Right lobe of liver (tissue), 6 donors: ENCODE measurements at regions not wholly inside any gene's neighbourhood (a gene's known extent, or its start where the extent isn't known, plus 50 kb on each side); places are given as distances from the start of the nearest gene placed in this dataset.

Experiments used
- ATAC-seq, 4 donors: fragments of 200-7000 bp; cut with Tn5 transposase; one replicate each; pipeline ENCODE4 v1.9.1; 2020; ENCODE audit warnings: mild to moderate bottlenecking in 4 of 4, moderate library complexity in 4 of 4
- DNase-seq, 3 donors: peaks; one replicate each; pipeline ENCODE4 v3.0.0-alpha.2; 2020
- H3K27ac ChIP-seq, 3 donors: fragments of 200-600 bp; one replicate each; pipeline ENCODE4 v1.8.0; 2022
- H3K27me3 ChIP-seq, 2 donors: fragments of 200-600 bp; one replicate each; pipeline ENCODE4 v1.8.0; 2022
- H3K36me3 ChIP-seq, 4 donors: fragments of 200-600 bp; sonication (generic) in 1 of 4; one replicate each; pipeline versions ENCODE4 v1.5.1 to v1.8.0; 2017 to 2022; ENCODE audit warnings: control low read depth in 1 of 4
- H3K4me1 ChIP-seq, 4 donors: fragments of 200-600 bp; sonication (generic) in 1 of 4; one replicate each; pipeline versions ENCODE4 v1.5.1 to v1.8.0; 2017 to 2022; ENCODE audit warnings: control low read depth in 1 of 4
- H3K4me3 ChIP-seq, 3 donors: fragments of 200-600 bp; one replicate each; pipeline ENCODE4 v1.8.0; 2022
- H3K9me3 ChIP-seq, 4 donors: fragments of 200-600 bp; sonication (generic) in 1 of 4; one replicate each; pipeline versions ENCODE4 v1.5.1 to v1.8.0; 2017 to 2022; ENCODE audit warnings: control low read depth in 1 of 4
- POLR2A ChIP-seq: fragments of 450-650 bp; IDR thresholded peaks from one replicate; pipeline ENCODE4 v1.6.1; 2017; ENCODE audit warnings: antibody characterized with exemption, mild to moderate bottlenecking
- WGBS: methylation state at CpG from one replicate; pipeline ENCODE4 v1.1.6; 2018; ENCODE audit warnings: low coverage, low lambda C conversion rate; ENCODE audit not compliant: insufficient coverage; ENCODE audit errors: missing lambda C conversion rate; 5-methylcytosine and 5-hydroxymethylcytosine counted together
- intact Hi-C, 2 donors: fragments of 100-400 bp; cut with DNase I; formaldehyde crosslinking; loops; one replicate each; pipeline versions ENCODE4 v1.11.2 to v1.14.1; 2022
- TF ChIP-seq, protein P1 (sequence below), 4 donors: fragments of 200-600 bp in 3 of 4; fragments of 450-650 bp in 1 of 4; IDR thresholded peaks; one replicate each; pipeline versions ENCODE4 v1.5.1 to v1.8.0; 2016 to 2022; ENCODE audit warnings: antibody characterized with exemption in 4 of 4, mild to moderate bottlenecking in 2 of 4
- donor health status: DM: no; HTN: yes; CAD: no.
- donor health status: DM: no; HTN: no; CAD: no.
- donor health status: DM: no; HTN: no; CAD: no.
- donor health status: DM: no; HTN: yes; CAD: no.
- donor health status: DM: no; HTN: yes; CAD: no.

GRCh38 chr1:68950036-68950435, 453.2 kb upstream of the DEPDC1 start:
- ATAC-seq: no peak
- intact Hi-C loops: no loop called here

GRCh38 chr1:68953311-68953710, 456.4 kb upstream of the DEPDC1 start:
- Histone ChIP-seq H3K27me3 (no peaks in the 10 kb centered on the region), H3K27ac (no peak overlapping the region), H3K36me3 (no peaks in the 10 kb centered on the region), H3K4me3 (no peak overlapping the region), H3K9me3 (no peaks in the 10 kb centered on the region), H3K4me1 (no peaks in the 10 kb centered on the region)
- intact Hi-C loops: no loop called here
- ATAC-seq (no peak), DNase-seq (no peak)
- WGBS: 30% methylated on average over 1 of the region's 1 CpG
- no peak for TF ChIP-seq POLR2A
- TF ChIP-seq, protein P1, sequence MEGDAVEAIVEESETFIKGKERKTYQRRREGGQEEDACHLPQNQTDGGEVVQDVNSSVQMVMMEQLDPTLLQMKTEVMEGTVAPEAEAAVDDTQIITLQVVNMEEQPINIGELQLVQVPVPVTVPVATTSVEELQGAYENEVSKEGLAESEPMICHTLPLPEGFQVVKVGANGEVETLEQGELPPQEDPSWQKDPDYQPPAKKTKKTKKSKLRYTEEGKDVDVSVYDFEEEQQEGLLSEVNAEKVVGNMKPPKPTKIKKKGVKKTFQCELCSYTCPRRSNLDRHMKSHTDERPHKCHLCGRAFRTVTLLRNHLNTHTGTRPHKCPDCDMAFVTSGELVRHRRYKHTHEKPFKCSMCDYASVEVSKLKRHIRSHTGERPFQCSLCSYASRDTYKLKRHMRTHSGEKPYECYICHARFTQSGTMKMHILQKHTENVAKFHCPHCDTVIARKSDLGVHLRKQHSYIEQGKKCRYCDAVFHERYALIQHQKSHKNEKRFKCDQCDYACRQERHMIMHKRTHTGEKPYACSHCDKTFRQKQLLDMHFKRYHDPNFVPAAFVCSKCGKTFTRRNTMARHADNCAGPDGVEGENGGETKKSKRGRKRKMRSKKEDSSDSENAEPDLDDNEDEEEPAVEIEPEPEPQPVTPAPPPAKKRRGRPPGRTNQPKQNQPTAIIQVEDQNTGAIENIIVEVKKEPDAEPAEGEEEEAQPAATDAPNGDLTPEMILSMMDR (IDR thresholded peaks at IDR 0.05): no peak

More at GRCh38 chr1:68950036-68950435, 453.2 kb upstream of the DEPDC1 start:
- WGBS: 57% methylated on average over 3 of the region's 3 CpGs
- TF ChIP-seq POLR2A: no peak
- TF ChIP-seq, protein P1 (IDR thresholded peaks at IDR 0.05): no peak
- Histone ChIP-seq H3K9me3 (no peaks in the 10 kb centered on the region), H3K4me1 (no peaks in the 10 kb centered on the region), H3K27ac (no peak overlapping the region), H3K4me3 (no peak overlapping the region), H3K36me3 (no peaks in the 10 kb centered on the region), H3K27me3 (no peaks in the 10 kb centered on the region)
- DNase-seq: no peak

DNA sequence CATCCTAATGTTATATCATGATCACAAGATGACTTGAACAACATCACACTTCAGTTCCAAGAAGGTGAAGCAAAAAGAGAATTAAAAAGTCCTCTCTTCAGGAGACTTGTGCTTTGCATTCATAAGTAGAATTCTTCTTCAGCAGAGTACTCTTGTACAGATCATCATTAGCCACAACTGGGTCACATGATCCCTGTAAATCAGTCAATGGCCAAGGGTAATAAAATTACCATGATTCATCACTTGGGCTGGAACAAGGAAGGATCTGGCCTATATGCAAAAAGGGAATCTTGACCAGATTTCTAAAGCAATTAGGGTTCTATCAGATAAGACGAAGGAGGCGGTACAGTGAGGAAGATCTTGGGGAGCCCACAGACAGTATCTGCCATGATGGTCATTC, 458.0 kb upstream of the DEPDC1 start:
- Histone ChIP-seq H3K9me3 (no peaks in the 10 kb centered on the region), H3K4me3 (no peak overlapping the region), H3K27ac (no peak overlapping the region), H3K27me3 (no peaks in the 10 kb centered on the region), H3K36me3 (no peaks in the 10 kb centered on the region), H3K4me1 (no peaks in the 10 kb centered on the region)
- intact Hi-C loops: no loop called here
- WGBS: 72% methylated on average over 2 of the region's 2 CpGs
- no peak for DNase-seq
- ATAC-seq: no peak
- TF ChIP-seq, protein P1 (IDR thresholded peaks at IDR 0.05): no peak
- TF ChIP-seq POLR2A: no peak

DNA sequence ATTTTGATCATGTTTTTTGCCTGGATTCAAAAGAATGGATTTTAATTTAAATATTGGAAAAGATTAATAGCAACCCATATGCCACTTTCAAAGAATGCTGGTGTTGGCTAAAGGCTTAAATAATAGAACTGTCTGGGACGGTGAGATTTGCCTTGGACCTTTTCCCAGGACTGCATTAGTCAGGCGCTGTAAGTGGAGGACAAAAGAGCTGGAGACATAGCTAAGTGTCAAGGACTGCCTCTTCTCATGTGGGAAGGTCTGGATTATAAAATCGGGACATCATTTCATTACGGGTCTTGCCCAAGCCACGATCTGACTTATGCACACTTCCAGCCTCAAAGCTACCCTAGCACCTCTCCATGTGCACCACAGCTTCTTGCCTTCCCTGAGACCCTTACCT, 458.5 kb upstream of the DEPDC1 start:
- DNase-seq: no peak
- no peaks in the 10 kb centered on the region for H3K36me3 ChIP-seq
- no peaks in the 10 kb centered on the region for H3K4me1 ChIP-seq
- ATAC-seq: no peak
- no peaks in the 10 kb centered on the region for H3K9me3 ChIP-seq
- 60% methylated on average over 4 of the region's 5 CpGs for WGBS
- H3K27ac ChIP-seq: no peak overlapping the region
- no peaks in the 10 kb centered on the region for H3K27me3 ChIP-seq
- no peak for TF ChIP-seq POLR2A
- TF ChIP-seq, protein P1 (IDR thresholded peaks at IDR 0.05): no peak
- no peak overlapping the region for H3K4me3 ChIP-seq
- intact Hi-C loops: no loop called here

DNA sequence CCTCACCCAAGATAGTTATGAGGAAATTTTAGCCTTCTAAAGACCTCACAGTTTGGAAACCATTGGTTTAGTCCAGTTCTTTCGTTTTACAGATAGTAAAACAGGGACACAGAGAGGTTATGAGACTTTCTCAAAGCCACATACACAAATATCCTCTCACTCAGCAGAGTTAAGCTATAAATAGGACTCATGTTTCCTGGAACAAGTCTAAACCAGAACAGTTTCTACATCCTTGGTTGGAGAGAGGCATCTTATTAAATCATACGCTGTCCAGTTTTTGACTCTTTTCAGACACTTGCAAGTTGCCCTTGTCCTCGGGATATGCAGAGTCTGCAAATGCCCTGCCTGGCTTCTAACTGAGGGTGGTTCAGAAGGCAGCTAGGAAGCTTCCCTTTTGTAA, 462.1 kb upstream of the DEPDC1 start:
- H3K4me1 ChIP-seq: no peaks in the 10 kb centered on the region
- ATAC-seq (no peak), DNase-seq (no peak)
- H3K36me3 ChIP-seq: no peaks in the 10 kb centered on the region
- 32% methylated on average over 3 of the region's 3 CpGs for WGBS
- H3K27me3 ChIP-seq: no peaks in the 10 kb centered on the region
- intact Hi-C loops: no loop called here
- H3K27ac ChIP-seq: no peak overlapping the region
- no peak overlapping the region for H3K4me3 ChIP-seq
- H3K9me3 ChIP-seq: no peaks in the 10 kb centered on the region
- TF ChIP-seq, protein P1 (IDR thresholded peaks at IDR 0.05): no peak
- no peak for TF ChIP-seq POLR2A
